BJ (cell line): ENCODE measurements at regions not wholly inside any gene's neighbourhood (a gene's known extent, or its start where the extent isn't known, plus 50 kb on each side); places are given as distances from the start of the nearest gene placed in this dataset.

Experiments used
- CTCF ChIA-PET: fragments of 350-600 bp; formaldehyde crosslinking; extraction: SDS; loops from one replicate; lab custom pipeline; 2021; ENCODE audit warnings: antibody characterized with exemption, inconsistent platforms; lab: Yijun Ruan, JAX
- POLR2A ChIA-PET: fragments of 300-600 bp; sonication (Branson Sonifier 250); formaldehyde crosslinking; extraction: SDS; loops from one replicate; lab custom pipeline; 2021; ENCODE audit warnings: antibody characterized with exemption; lab: Charles Lee
- DNase-seq: peaks from one replicate; pipeline ENCODE4 v3.0.0-alpha.2; 2011; ENCODE audit warnings: low read depth
- H3K27me3 ChIP-seq: 2 replicates; pipeline ENCODE4 v1.6.0; 2011; ENCODE audit warnings: low read length; ENCODE audit not compliant: control insufficient read depth, insufficient read depth
- H3K36me3 ChIP-seq: 2 replicates; pipeline ENCODE4 v1.5.1; 2011; ENCODE audit warnings: low read length; ENCODE audit not compliant: control insufficient read depth, insufficient read depth
- H3K4me3 ChIP-seq: 2 replicates; pipeline ENCODE4 v1.5.1; 2011; ENCODE audit warnings: low read depth, mild to moderate bottlenecking, control low read depth, low read length
- CTCF ChIP-seq: IDR thresholded peaks from 2 replicates; pipeline ENCODE4 v1.5.1; 2011; ENCODE audit warnings: low read depth, mild to moderate bottlenecking, control low read depth, inconsistent platforms, low read length, moderate library complexity; ENCODE audit not compliant: insufficient read depth

GRCh38 chr10:79005126-79005810, 63.5 kb upstream of the ZMIZ1 start:
- POLR2A ChIA-PET = no interaction called here
- TF ChIP-seq CTCF = no peak
- no peak overlapping the region for H3K4me3 ChIP-seq
- no peaks in the 10 kb centered on the region for H3K36me3 ChIP-seq
- DNase-seq = no peak
- peaks cover 5% of the 10 kb centered on the region for H3K27me3 ChIP-seq
- CTCF ChIA-PET = no interaction called here

GRCh38 chr10:79007018-79007417, 61.7 kb upstream of the ZMIZ1 start:
- ChIA-PET POLR2A (no interaction called here), CTCF (interaction anchor here (1.2 kb wide), 1 partner anchor 12 kb away, joined by 3 read pairs; no protein-coding TSS in a partner anchor)
- no peak for DNase-seq

GRCh38 chr10:79007421-79008319, 61.1 kb upstream of the ZMIZ1 start:
- TF ChIP-seq CTCF = no peak
- Histone ChIP-seq H3K36me3 (no peaks in the 10 kb centered on the region), H3K27me3 (peaks cover 5% of the 10 kb centered on the region), H3K4me3 (no peak overlapping the region)
- POLR2A ChIA-PET = no interaction called here
- CTCF ChIA-PET = interaction anchor here (1.2 kb wide), 1 partner anchor 12 kb away, joined by 3 read pairs; no protein-coding TSS in a partner anchor
- no peak for DNase-seq

More at GRCh38 chr10:79007018-79007417, 61.7 kb upstream of the ZMIZ1 start:
- Histone ChIP-seq H3K36me3 (no peaks in the 10 kb centered on the region), H3K4me3 (no peak overlapping the region), H3K27me3 (peaks cover 5% of the 10 kb centered on the region)
- TF ChIP-seq CTCF = no peak

GRCh38 chr10:79009145-79009544, 59.6 kb upstream of the ZMIZ1 start:
- DNase-seq = no peak
- Histone ChIP-seq H3K36me3 (no peaks in the 10 kb centered on the region), H3K4me3 (no peak overlapping the region), H3K27me3 (peaks cover 5% of the 10 kb centered on the region)
- TF ChIP-seq CTCF = no peak
- ChIA-PET POLR2A (no interaction called here), CTCF (no interaction called here)

- ChIA-PET POLR2A (no interaction called here), CTCF (no interaction called here)
- no peak overlapping the region for H3K4me3 ChIP-seq
- DNase-seq = no peak
- TF ChIP-seq CTCF = no peak
- peaks cover 2% of the 10 kb centered on the region for H3K27me3 ChIP-seq
- H3K36me3 ChIP-seq = no peaks in the 10 kb centered on the region
These were observed 56.2 kb upstream of the ZMIZ1 start for GRCh38 chr10:79012567-79012966.
